ENCODE measurements at regions not wholly inside any gene's neighbourhood (a gene's known extent, or its start where the extent isn't known, plus 50 kb on each side); places are given as distances from the start of the nearest gene placed in this dataset.

DNA sequence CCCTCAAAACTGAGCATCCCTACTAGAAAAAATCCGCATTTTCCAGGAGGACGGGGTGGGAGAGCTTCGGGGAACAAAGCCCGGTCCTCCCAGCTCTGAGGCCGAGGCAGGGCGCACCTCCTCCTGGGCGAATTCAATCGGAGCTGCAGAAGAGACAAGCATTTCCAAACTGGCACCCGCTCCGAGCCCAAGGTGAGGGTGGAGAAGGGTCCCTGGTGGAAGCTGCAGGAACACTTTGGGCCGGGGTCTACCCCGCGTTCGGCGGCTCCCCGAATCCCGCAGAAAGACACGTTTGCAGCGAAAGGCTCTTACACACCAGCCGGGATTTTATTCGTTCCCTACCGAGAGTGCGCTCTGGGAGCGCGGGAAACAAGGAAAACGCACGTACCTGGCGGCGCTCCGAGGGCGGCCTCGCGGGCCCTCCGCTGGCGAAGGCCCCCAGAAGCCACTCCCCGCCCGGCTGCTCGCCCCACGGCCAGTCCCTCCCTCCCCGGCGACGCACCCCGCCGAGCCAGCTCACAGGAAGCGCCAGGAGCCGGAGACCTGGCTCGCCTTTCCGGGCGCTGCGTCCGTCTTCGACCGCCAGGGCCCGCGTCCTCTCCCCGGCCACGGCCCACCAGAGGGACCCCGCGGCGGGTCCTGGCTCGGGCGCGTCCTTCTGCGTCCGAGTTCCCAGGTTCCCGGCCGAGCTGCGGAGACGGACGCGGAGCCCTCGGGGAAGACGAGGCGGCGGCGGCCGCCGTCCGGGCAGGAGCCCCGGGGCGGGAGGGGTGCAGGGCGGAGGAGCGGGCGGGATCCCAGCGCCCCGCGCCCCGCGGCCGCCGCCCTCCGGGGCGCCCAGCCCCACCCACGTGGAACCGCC, 49.8 kb upstream of the BAHCC1 start:
- no peaks in the 10 kb centered on the region for H3K4me1 ChIP-seq (ENCODE audit: control insufficient read depth, insufficient read depth, low read length)
- no peaks in the 10 kb centered on the region for H3K27me3 ChIP-seq (ENCODE audit: control insufficient read depth, insufficient read depth)
- H3K4me3 ChIP-seq (ENCODE audit: low read length) = peak overlapping the region; percentile 80
- intact Hi-C loops (cut with DNase I) = no loop called here
- H3K9me3 ChIP-seq (ENCODE audit: control insufficient read depth, low read length) = no peaks in the 10 kb centered on the region
- ATAC-seq (peak; percentile 76 to 79), DNase-seq (peak; percentile 93 to 97 (median 97))
- WGBS = under 1% methylated on average over 94 of the region's 95 CpGs
- H3K27ac ChIP-seq (ENCODE audit: low read length) = peak overlapping the region; percentile 90
